ENCODE measurements at regions not wholly inside any gene's neighbourhood (a gene's known extent, or its start where the extent isn't known, plus 50 kb on each side); places are given as distances from the start of the nearest gene placed in this dataset.
"Not testable (repeated sequence)": the region's sequence is repeated elsewhere in the genome, so short reads cannot be mapped to it uniquely, and the experiment has no call there.

DNA sequence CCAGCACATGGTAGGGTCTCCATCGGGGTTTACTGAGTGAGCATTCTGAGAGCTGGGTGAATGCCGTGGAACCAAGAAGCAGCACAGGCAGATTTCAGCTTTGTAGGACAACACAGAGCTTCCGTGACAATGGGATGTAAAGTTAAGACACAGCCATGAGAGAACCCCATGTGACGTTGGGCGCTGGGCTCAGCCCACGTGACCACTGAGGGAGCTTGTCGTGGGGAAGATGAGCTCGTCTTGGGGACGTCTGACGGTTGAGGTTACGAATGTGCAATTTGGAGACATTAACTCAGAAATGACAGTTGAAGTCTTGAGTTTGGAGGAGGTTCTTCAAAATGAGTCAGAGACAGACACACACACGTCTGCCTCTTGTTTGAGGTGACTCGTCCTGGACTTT lies 51.5 kb upstream of the MUC20 start:
- H3K9me3 Mint-ChIP-seq (ENCODE audit: low read depth, unreplicated experiment); DNase-seq; CTCF ChIA-PET; H3K4me3 Mint-ChIP-seq (ENCODE audit: low read depth, unreplicated experiment); H3K27ac Mint-ChIP-seq (ENCODE audit: unreplicated experiment); H3K27me3 Mint-ChIP-seq (ENCODE audit: unreplicated experiment); H3K4me1 Mint-ChIP-seq (ENCODE audit: low read depth, unreplicated experiment); intact Hi-C loops (cut with micrococcal nuclease; ENCODE audit: unreplicated experiment); BruUV-seq (replicated peaks): not testable (repeated sequence)
- peaks cover 31% of the 10 kb centered on the region for H3K36me3 Mint-ChIP-seq (ENCODE audit: insufficient read depth, unreplicated experiment)

DNA sequence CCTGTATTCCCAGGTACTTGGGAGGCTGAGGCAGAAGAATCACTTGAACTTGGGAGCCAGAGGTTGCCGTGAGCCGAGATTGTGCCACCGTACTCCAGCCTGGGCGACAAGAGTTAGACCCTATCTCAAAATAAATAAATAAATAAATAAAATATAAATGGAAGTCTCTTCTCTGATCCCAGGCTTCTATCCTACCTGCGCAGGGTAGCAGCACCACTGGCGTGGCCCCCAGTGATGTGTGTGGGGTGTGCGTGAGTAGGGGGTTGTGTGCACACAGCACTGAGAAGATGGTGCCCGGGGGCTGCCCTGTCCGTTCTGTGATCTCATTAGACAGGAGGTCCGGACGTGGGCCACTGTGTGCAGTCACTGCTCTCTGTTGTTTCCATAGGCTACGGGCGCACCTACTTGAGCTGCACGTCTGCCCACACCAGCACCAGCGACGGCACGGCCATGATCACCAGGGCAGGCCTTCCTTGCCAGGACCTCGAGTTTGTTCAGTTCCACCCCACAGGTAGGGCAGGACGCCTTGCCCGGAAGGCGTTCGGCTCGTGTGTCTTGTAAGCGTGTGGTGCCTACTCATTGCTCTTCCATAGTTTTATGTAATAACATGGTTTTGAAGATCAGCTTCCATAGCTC lies 52.5 kb upstream of the MUC20 start:
- DNase-seq; H3K27ac Mint-ChIP-seq (ENCODE audit: unreplicated experiment); BruUV-seq (replicated peaks); intact Hi-C loops (cut with micrococcal nuclease; ENCODE audit: unreplicated experiment); H3K4me3 Mint-ChIP-seq (ENCODE audit: low read depth, unreplicated experiment); H3K4me1 Mint-ChIP-seq (ENCODE audit: low read depth, unreplicated experiment); CTCF ChIA-PET; H3K9me3 Mint-ChIP-seq (ENCODE audit: low read depth, unreplicated experiment); H3K27me3 Mint-ChIP-seq (ENCODE audit: unreplicated experiment): not testable (repeated sequence)
- peaks cover 35% of the 10 kb centered on the region for H3K36me3 Mint-ChIP-seq (ENCODE audit: insufficient read depth, unreplicated experiment)

DNA sequence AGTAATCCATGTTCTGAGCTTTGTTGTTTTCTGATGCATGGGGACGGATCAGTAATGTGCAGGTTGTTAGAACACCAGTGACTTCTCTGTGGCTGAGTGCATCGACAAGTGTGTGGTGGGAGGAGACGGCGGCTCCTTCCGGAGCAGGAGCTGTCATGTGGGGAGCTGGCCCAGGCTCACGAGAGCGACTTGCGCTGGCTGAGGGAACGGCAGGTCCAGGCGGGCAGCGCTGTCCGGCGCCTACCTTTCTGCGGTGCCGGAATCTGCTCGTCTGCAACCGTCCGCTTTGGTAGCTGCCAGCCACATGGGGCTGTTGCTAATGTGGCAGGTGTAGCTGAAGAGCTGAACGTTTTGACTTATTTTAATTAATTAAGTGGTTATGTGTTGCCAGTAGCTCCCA lies 55.5 kb upstream of the MUC20 start:
- intact Hi-C loops (cut with micrococcal nuclease; ENCODE audit: unreplicated experiment); H3K4me3 Mint-ChIP-seq (ENCODE audit: low read depth, unreplicated experiment); CTCF ChIA-PET; BruUV-seq (replicated peaks); H3K9me3 Mint-ChIP-seq (ENCODE audit: low read depth, unreplicated experiment); H3K27me3 Mint-ChIP-seq (ENCODE audit: unreplicated experiment); H3K27ac Mint-ChIP-seq (ENCODE audit: unreplicated experiment); H3K4me1 Mint-ChIP-seq (ENCODE audit: low read depth, unreplicated experiment); DNase-seq: not testable (repeated sequence)
- peaks cover 30% of the 10 kb centered on the region for H3K36me3 Mint-ChIP-seq (ENCODE audit: insufficient read depth, unreplicated experiment)

DNA sequence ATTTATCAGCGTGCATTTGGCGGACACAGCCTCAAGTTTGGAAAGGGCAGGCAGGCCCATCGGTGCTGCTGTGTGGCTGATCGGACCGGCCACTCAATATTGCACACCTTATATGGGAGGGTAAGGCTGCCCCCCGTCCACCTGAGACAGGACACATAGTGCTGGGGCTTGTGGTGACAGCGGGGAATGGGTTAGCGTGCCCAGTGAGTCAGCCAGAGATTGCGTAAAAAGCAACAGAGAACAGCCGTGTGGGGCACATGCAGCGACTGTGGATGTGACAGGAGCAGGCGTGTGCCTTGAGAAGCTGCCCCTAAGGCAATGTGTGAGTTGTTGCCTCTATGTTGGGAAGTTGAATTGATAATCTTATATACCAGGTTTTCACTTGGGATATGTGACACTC lies 56.6 kb upstream of the MUC20 start:
- CTCF ChIA-PET; intact Hi-C loops (cut with micrococcal nuclease; ENCODE audit: unreplicated experiment); H3K27ac Mint-ChIP-seq (ENCODE audit: unreplicated experiment); H3K4me1 Mint-ChIP-seq (ENCODE audit: low read depth, unreplicated experiment); BruUV-seq (replicated peaks); H3K9me3 Mint-ChIP-seq (ENCODE audit: low read depth, unreplicated experiment); H3K27me3 Mint-ChIP-seq (ENCODE audit: unreplicated experiment); H3K4me3 Mint-ChIP-seq (ENCODE audit: low read depth, unreplicated experiment); DNase-seq: not testable (repeated sequence)
- peaks cover 26% of the 10 kb centered on the region for H3K36me3 Mint-ChIP-seq (ENCODE audit: insufficient read depth, unreplicated experiment)

DNA sequence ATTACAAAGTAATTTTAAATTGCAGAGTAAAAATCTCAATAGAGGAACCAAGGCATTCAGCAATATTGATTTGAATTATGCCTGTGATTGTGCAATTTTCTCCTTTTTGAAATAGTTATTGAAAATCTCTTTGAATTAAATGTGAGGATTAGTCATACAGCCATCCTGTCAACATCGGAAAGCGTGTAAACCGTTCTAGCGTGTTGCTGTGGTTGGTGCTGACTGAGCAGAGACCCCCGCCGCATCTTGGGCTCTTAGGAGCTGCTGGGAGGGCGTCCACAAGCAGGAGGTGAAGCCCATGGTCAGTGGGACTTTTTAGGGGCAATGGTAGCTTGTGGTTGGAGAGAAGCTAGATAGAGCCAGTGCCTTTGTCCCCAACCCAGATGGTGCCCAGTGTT lies 61.6 kb upstream of the MUC20 start:
- H3K4me1 Mint-ChIP-seq (ENCODE audit: low read depth, unreplicated experiment); H3K27me3 Mint-ChIP-seq (ENCODE audit: unreplicated experiment); H3K9me3 Mint-ChIP-seq (ENCODE audit: low read depth, unreplicated experiment); DNase-seq; CTCF ChIA-PET; H3K27ac Mint-ChIP-seq (ENCODE audit: unreplicated experiment); BruUV-seq (replicated peaks): not testable (repeated sequence)
- Mint-ChIP-seq H3K4me3 (ENCODE audit: low read depth, unreplicated experiment) (peak overlapping the region; percentile 45), H3K36me3 (ENCODE audit: insufficient read depth, unreplicated experiment) (peaks cover 29% of the 10 kb centered on the region)
- intact Hi-C loops (cut with micrococcal nuclease; ENCODE audit: unreplicated experiment) = loop anchor here (10.0 kb wide), 1 partner anchor 196 kb away; no protein-coding TSS in a partner anchor

DNA sequence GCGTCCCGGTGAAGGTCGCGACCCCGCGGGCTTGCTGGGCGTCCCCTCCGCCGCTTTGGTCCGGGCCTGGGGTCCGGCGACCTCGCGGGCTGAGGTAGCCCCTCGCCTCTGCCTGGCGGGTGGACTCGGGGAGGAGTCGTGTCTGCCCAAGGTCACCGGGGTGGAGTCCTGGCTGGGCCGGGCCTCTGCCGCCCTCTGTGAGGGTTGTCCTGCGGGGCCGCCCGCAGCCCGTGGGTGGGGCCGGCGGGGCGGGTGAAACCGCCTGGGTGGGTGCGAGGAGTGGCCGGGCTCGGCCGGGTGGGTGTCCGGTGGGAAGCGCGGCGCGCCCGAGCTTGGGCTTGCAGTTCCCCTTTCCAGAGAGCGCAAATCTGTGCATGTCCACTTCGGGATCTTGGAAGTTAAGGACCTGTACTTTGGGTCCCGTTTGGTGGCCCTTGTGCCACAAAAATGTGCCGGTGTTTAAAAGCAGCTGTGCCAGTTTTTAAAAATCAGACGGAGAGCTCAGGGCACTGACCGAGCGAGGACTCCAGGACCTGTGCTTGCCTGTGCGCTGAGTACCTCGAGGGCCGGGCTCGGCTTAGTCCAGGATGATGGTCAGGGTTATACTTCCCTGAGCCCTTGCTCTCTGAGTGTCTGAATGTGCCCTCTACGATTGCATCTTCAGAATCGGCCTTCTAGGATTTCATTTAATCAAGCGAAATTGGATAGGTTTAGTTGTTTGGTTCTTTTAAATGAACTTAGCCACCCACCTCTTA lies 62.2 kb upstream of the MUC20 start:
- CTCF ChIA-PET; BruUV-seq (replicated peaks); H3K9me3 Mint-ChIP-seq (ENCODE audit: low read depth, unreplicated experiment); H3K27ac Mint-ChIP-seq (ENCODE audit: unreplicated experiment); H3K4me1 Mint-ChIP-seq (ENCODE audit: low read depth, unreplicated experiment); DNase-seq; H3K27me3 Mint-ChIP-seq (ENCODE audit: unreplicated experiment): not testable (repeated sequence)
- peaks cover 29% of the 10 kb centered on the region for H3K36me3 Mint-ChIP-seq (ENCODE audit: insufficient read depth, unreplicated experiment)
- intact Hi-C loops (cut with micrococcal nuclease; ENCODE audit: unreplicated experiment) = loop anchor here (10.0 kb wide), 1 partner anchor 196 kb away; no protein-coding TSS in a partner anchor
- peak overlapping the region; percentile 74 for H3K4me3 Mint-ChIP-seq (ENCODE audit: low read depth, unreplicated experiment)

DNA sequence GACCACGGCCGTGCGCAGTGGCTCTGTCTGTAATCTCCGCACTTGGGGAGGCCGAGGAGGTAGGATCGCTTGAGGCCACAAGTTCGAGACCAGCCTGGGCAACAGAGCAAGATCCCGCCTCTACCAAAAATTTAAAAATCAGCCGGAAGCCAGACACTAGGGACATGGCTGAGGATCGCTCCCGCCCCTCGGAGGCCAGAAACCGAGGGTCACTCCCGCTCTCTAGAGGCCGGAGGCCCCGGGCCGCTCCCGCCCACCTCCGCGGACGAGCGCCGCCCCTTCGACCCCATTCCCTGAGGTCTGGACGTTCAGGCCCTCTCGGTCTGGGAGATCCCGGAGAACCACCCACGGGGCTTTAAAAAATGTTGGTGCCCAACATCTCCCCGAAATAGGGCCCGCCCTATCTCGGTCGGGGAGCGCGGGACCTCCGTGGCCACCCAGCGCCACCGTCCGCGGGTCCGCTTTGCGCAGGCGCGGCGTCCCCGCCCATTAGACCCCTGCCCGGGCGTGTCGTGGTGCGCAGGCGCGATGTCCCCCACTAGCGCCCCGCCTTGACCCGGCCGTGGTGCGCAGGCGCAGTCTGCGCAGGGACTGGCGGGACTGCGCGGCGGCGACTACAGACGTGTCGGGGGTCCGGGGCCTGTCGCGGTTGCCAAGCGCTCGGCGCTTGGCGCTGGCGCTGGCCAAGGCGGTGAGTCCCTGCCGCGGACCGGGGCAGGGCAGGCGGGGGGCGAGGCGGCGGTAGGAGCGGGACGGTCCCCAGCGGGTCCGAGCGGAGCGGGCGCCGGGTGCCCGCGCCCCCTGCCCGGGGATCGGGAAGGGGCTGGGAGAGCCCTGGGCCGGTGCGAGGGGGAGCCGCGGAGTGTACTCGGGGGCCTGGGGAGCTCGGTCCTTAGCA lies 63.1 kb upstream of the MUC20 start:
- Mint-ChIP-seq H3K27ac (ENCODE audit: unreplicated experiment) (peak overlapping the region; percentile 76), H3K4me3 (ENCODE audit: low read depth, unreplicated experiment) (peak overlapping the region; percentile 74), H3K36me3 (ENCODE audit: insufficient read depth, unreplicated experiment) (peaks cover 24% of the 10 kb centered on the region)
- intact Hi-C loops (cut with micrococcal nuclease; ENCODE audit: unreplicated experiment) = loop anchor here (10.0 kb wide), 1 partner anchor 197 kb away; no protein-coding TSS in a partner anchor
- CTCF ChIA-PET; H3K27me3 Mint-ChIP-seq (ENCODE audit: unreplicated experiment); H3K9me3 Mint-ChIP-seq (ENCODE audit: low read depth, unreplicated experiment); H3K4me1 Mint-ChIP-seq (ENCODE audit: low read depth, unreplicated experiment); BruUV-seq (replicated peaks): not testable (repeated sequence)
- peak; percentile 96 for DNase-seq

DNA sequence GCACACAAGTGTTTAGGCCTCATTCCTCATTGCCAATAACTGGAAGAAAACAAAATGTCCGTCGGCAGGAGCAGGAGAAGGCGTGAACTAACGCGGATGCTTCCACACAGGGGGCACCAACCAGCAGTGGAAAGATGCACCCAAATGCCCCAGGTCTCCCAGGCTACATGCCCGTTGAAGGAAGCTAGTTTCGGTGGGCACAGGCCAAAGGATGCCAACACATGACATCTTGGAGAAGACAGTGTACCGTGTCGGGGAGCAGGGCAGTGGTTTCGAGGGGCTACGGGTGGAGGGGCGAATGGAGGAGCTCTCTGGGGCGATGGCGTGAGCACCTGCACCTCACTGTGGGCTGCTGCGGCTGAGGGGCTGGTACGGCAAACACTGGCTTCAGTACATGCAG lies 64.7 kb upstream of the MUC20 start:
- H3K4me3 Mint-ChIP-seq (ENCODE audit: low read depth, unreplicated experiment); H3K27me3 Mint-ChIP-seq (ENCODE audit: unreplicated experiment); DNase-seq; H3K4me1 Mint-ChIP-seq (ENCODE audit: low read depth, unreplicated experiment); CTCF ChIA-PET; H3K27ac Mint-ChIP-seq (ENCODE audit: unreplicated experiment); H3K9me3 Mint-ChIP-seq (ENCODE audit: low read depth, unreplicated experiment); BruUV-seq (replicated peaks): not testable (repeated sequence)
- intact Hi-C loops (cut with micrococcal nuclease; ENCODE audit: unreplicated experiment) = loop anchor here (10.0 kb wide), 1 partner anchor 199 kb away; no protein-coding TSS in a partner anchor
- peaks cover 24% of the 10 kb centered on the region for H3K36me3 Mint-ChIP-seq (ENCODE audit: insufficient read depth, unreplicated experiment)

DNA sequence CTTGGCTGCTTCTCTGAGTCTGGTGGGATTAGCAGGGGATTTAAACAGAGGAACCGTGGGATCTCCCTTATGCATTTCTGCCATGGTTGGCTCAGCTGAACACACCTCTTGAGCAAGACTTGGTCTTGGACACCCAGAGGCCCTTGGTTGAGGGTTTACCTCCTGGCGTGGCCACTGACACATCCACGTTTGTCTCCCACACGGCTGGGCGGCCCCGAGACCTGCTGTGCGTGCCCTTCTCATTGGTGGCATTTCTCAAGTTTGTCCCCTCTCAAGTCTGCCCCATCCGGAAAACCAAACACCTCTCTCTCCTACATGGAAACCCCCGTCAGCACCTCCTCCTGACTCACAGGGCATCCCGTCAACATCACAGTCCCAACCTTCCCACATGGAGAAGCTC lies 66.0 kb upstream of the MUC20 start:
- not testable (repeated sequence) for H3K27me3 Mint-ChIP-seq (ENCODE audit: unreplicated experiment)

More for the DNA sequence above, 66.0 kb upstream of the MUC20 start:
- H3K9me3 Mint-ChIP-seq (ENCODE audit: low read depth, unreplicated experiment); H3K27ac Mint-ChIP-seq (ENCODE audit: unreplicated experiment); H3K4me3 Mint-ChIP-seq (ENCODE audit: low read depth, unreplicated experiment); DNase-seq; CTCF ChIA-PET; BruUV-seq (replicated peaks); H3K4me1 Mint-ChIP-seq (ENCODE audit: low read depth, unreplicated experiment): not testable (repeated sequence)
- intact Hi-C loops (cut with micrococcal nuclease; ENCODE audit: unreplicated experiment) = loop anchor here (10.0 kb wide), 1 partner anchor 200 kb away; no protein-coding TSS in a partner anchor
- H3K36me3 Mint-ChIP-seq (ENCODE audit: insufficient read depth, unreplicated experiment) = peaks cover 24% of the 10 kb centered on the region
